HepG2 (cell line): ENCODE measurements at regions not wholly inside any gene's neighbourhood (a gene's known extent, or its start where the extent isn't known, plus 50 kb on each side); places are given as distances from the start of the nearest gene placed in this dataset.

Experiments
- CTCF ChIP-seq: sonication (generic); formaldehyde crosslinking; IDR thresholded peaks from 2 replicates; pipeline ENCODE4 v1.5.0; 2020; ENCODE audit warnings: mild to moderate bottlenecking, missing genetic modification reagents, moderate library complexity
- IRF1 ChIP-seq: sonication (generic); formaldehyde crosslinking; IDR thresholded peaks from 2 replicates; pipeline ENCODE4 v1.4.0; 2020; ENCODE audit warnings: low read depth, mild to moderate bottlenecking, missing genetic modification reagents
- JDP2 ChIP-seq: sonication (generic); formaldehyde crosslinking; IDR thresholded peaks from 2 replicates; pipeline ENCODE4 v1.8.1; 2022; ENCODE audit warnings: missing genetic modification reagents, borderline replicate concordance
- POLR2AphosphoS5 ChIP-seq: IDR thresholded peaks from 2 replicates; pipeline ENCODE4 v1.6.1; 2012; ENCODE audit warnings: low read depth, low read length
- REST ChIP-seq, 2 experiments: IDR thresholded peaks; 2 replicates each; pipeline ENCODE4 v1.6.1; 2011 to 2012; ENCODE audit warnings: low read length in 2 of 2, borderline replicate concordance in 1 of 2, low read depth in 1 of 2, mild to moderate bottlenecking in 1 of 2, moderate library complexity in 1 of 2
- RXRA ChIP-seq: sonication (generic); formaldehyde crosslinking; IDR thresholded peaks from 2 replicates; pipeline ENCODE4 v1.5.1; 2020; ENCODE audit warnings: missing genetic modification reagents
- SMARCC2 ChIP-seq: fragments of 450-650 bp; IDR thresholded peaks from 2 replicates; pipeline ENCODE4 v1.6.1; 2017; ENCODE audit warnings: antibody characterized with exemption, mild to moderate bottlenecking
- SRSF1 ChIP-seq: fragments of 200-400 bp; formaldehyde crosslinking; optimal IDR thresholded peaks from 2 replicates; pipeline ENCODE3; 2017; ENCODE audit warnings: mild to moderate bottlenecking, low read depth, low read length, moderate library complexity
- TAF1 ChIP-seq: sonication (generic); formaldehyde crosslinking; IDR thresholded peaks from 2 replicates; pipeline ENCODE4 v1.4.0; 2020; ENCODE audit warnings: missing genetic modification reagents
- TBP ChIP-seq: sonication (generic); formaldehyde crosslinking; IDR thresholded peaks from 2 replicates; pipeline ENCODE4 v1.5.0; 2020; ENCODE audit warnings: missing genetic modification reagents
- TCF7L2 ChIP-seq: IDR thresholded peaks from 2 replicates; pipeline ENCODE4 v1.6.1; 2011; ENCODE audit warnings: mild to moderate bottlenecking, low read depth, low read length, moderate library complexity
- ZNF12 ChIP-seq: sonication (generic); formaldehyde crosslinking; IDR thresholded peaks from 2 replicates; pipeline ENCODE4 v1.5.0; 2020; ENCODE audit warnings: missing genetic modification reagents
- ZNF17 ChIP-seq: sonication (generic); formaldehyde crosslinking; IDR thresholded peaks from 2 replicates; pipeline ENCODE4 v1.5.0; 2020; ENCODE audit warnings: mild to moderate bottlenecking, missing genetic modification reagents
- ZNF20 ChIP-seq: sonication (generic); formaldehyde crosslinking; IDR thresholded peaks from 2 replicates; pipeline ENCODE4 v1.4.0; 2020; ENCODE audit warnings: mild to moderate bottlenecking, moderate library complexity, missing genetic modification reagents

- TF ChIP-seq CTCF (CRISPR knock-in tag) (no peak), JDP2 (CRISPR knock-in tag) (no peak), TAF1 (no peak), TCF7L2 (no peak), IRF1 (CRISPR knock-in tag) (no peak), TBP (CRISPR knock-in tag) (no peak), SMARCC2 (no peak), ZNF20 (no peak), ZNF12 (CRISPR knock-in tag) (no peak), ZNF17 (no peak), RXRA (CRISPR knock-in tag) (no peak), REST (IDR thresholded peaks at IDR 0.05; ENCODE audit: borderline replicate concordance in 1 of 2, low read depth in 1 of 2, low read length in 2 of 2) (no peak), SRSF1 (no peak), POLR2AphosphoS5 (no peak)
These were observed 149.8 kb upstream of the FREM2 start for GRCh38 chr13:38537051-38537450.
